ENCODE measurements at regions not wholly inside any gene's neighbourhood (a gene's known extent, or its start where the extent isn't known, plus 50 kb on each side); places are given as distances from the start of the nearest gene placed in this dataset.
A peak's percentile ranks its signal among the peaks of the same experiment; 100 is the strongest.
"Not testable (repeated sequence)": the region's sequence is repeated elsewhere in the genome, so short reads cannot be mapped to it uniquely, and the experiment has no call there.

DNA sequence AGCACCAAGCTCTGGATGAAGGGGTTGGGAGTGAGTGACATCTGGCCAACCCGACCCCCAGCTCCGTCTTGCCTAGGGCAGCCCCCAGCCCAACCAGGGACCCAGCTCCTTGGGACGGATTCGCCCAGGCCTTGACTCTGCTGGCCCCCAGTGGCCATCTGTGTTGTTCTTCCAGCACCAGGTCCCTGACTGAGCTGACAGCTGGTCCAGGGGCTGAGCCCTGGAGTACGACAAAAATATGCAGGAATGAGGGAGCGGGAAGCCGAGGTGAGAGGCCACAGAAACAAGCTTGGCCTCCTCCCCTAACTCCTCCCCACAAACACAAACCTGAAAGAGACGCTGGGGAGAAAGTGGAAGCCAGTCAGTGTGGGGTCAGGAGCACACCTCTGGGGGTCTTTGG, 55.0 kb upstream of the PAX7 start:
- TF ChIP-seq, protein P1, sequence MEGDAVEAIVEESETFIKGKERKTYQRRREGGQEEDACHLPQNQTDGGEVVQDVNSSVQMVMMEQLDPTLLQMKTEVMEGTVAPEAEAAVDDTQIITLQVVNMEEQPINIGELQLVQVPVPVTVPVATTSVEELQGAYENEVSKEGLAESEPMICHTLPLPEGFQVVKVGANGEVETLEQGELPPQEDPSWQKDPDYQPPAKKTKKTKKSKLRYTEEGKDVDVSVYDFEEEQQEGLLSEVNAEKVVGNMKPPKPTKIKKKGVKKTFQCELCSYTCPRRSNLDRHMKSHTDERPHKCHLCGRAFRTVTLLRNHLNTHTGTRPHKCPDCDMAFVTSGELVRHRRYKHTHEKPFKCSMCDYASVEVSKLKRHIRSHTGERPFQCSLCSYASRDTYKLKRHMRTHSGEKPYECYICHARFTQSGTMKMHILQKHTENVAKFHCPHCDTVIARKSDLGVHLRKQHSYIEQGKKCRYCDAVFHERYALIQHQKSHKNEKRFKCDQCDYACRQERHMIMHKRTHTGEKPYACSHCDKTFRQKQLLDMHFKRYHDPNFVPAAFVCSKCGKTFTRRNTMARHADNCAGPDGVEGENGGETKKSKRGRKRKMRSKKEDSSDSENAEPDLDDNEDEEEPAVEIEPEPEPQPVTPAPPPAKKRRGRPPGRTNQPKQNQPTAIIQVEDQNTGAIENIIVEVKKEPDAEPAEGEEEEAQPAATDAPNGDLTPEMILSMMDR (IDR thresholded peaks at IDR 0.05; ENCODE audit: insufficient read depth, low read length, poor library complexity, severe bottlenecking): peak; percentile 71
- H3K27me3 ChIP-seq (replicated peaks; ENCODE audit: control insufficient read depth, insufficient read depth, low read length): peaks cover 1% of the 10 kb centered on the region; the same call in 1 of the 2 replicates
- H3K4me3 ChIP-seq (replicated peaks; ENCODE audit: low read depth, low read length): no peak overlapping the region
- H3K36me3 ChIP-seq (ENCODE audit: control insufficient read depth, insufficient read depth, low read length): no peaks in the 10 kb centered on the region
- DNase-seq (ENCODE audit: extremely low read depth, insufficient read length): no peak

GRCh38 chr1:18578271-18578670, 52.4 kb upstream of the PAX7 start:
- Histone ChIP-seq H3K36me3 (ENCODE audit: control insufficient read depth, insufficient read depth, low read length) (no peaks in the 10 kb centered on the region), H3K4me3 (replicated peaks; ENCODE audit: low read depth, low read length) (no peak overlapping the region), H3K27me3 (replicated peaks; ENCODE audit: control insufficient read depth, insufficient read depth, low read length) (no peaks in the 10 kb centered on the region)
- TF ChIP-seq, protein P1 (IDR thresholded peaks at IDR 0.05; ENCODE audit: insufficient read depth, low read length, poor library complexity, severe bottlenecking): no peak
- DNase-seq (ENCODE audit: extremely low read depth, insufficient read length): no peak

GRCh38 chr1:18579267-18579666, 51.4 kb upstream of the PAX7 start:
- not testable (repeated sequence) for DNase-seq (ENCODE audit: extremely low read depth, insufficient read length); H3K4me3 ChIP-seq (replicated peaks; ENCODE audit: low read depth, low read length); H3K27me3 ChIP-seq (replicated peaks; ENCODE audit: control insufficient read depth, insufficient read depth, low read length); H3K36me3 ChIP-seq (ENCODE audit: control insufficient read depth, insufficient read depth, low read length)

DNA sequence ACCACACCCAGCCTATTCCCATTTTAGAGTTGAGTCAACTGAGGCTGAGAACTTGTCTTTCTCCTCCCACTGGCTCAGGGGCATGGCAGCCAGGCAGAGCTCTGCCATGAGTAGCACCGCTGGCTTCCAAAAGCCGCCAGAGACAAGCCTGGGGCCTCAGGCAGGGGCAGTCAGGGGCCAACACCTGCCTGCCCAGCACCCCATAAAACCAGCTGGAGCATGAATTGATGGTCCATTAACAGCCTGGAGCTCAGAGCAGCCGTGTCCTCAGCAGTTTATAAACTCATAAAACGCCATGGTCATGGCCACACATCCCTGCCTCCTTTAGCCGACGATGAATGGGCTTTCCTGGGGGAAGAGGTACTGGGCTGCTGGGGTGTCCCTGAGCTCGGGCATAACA, 50.6 kb upstream of the PAX7 start:
- TF ChIP-seq, protein P1 (IDR thresholded peaks at IDR 0.05; ENCODE audit: insufficient read depth, low read length, poor library complexity, severe bottlenecking): no peak
- no peak overlapping the region for H3K4me3 ChIP-seq (replicated peaks; ENCODE audit: low read depth, low read length)
- H3K36me3 ChIP-seq (ENCODE audit: control insufficient read depth, insufficient read depth, low read length): no peaks in the 10 kb centered on the region
- no peaks in the 10 kb centered on the region for H3K27me3 ChIP-seq (replicated peaks; ENCODE audit: control insufficient read depth, insufficient read depth, low read length)
- DNase-seq (ENCODE audit: extremely low read depth, insufficient read length): no peak

GRCh38 chr1:18580691-18581419, 49.8 kb upstream of the PAX7 start:
- Histone ChIP-seq H3K36me3 (ENCODE audit: control insufficient read depth, insufficient read depth, low read length) (no peaks in the 10 kb centered on the region), H3K27me3 (replicated peaks; ENCODE audit: control insufficient read depth, insufficient read depth, low read length) (no peaks in the 10 kb centered on the region), H3K4me3 (replicated peaks; ENCODE audit: low read depth, low read length) (no peak overlapping the region)
- DNase-seq (ENCODE audit: extremely low read depth, insufficient read length): no peak
- TF ChIP-seq, protein P1 (IDR thresholded peaks at IDR 0.05; ENCODE audit: insufficient read depth, low read length, poor library complexity, severe bottlenecking): no peak
